Tibial nerve (tissue), 4 donors: ENCODE measurements at regions not wholly inside any gene's neighbourhood (a gene's known extent, or its start where the extent isn't known, plus 50 kb on each side); places are given as distances from the start of the nearest gene placed in this dataset.

ENCODE experiments used
- DNase-seq, 2 donors: peaks; one replicate each; pipeline ENCODE4 v3.0.0-alpha.2; 2019; ENCODE audit warnings: low spot score in 2 of 2
- H3K27ac ChIP-seq, 4 donors: fragments of 200-600 bp; sonication (generic) in 3 of 4; one replicate each; pipeline ENCODE4 v1.5.1; 2017 to 2019; ENCODE audit warnings: mild to moderate bottlenecking in 1 of 4
- H3K27me3 ChIP-seq, 2 donors: fragments of 200-600 bp; sonication (generic) in 1 of 2; one replicate each; pipeline versions ENCODE4 v1.5.1 to v1.6.0; 2017 to 2019
- H3K36me3 ChIP-seq, 3 donors: fragments of 200-600 bp; sonication (generic); one replicate each; pipeline ENCODE4 v1.5.1; 2018 to 2019
- H3K4me1 ChIP-seq, 4 donors: fragments of 200-600 bp; sonication (generic) in 3 of 4; one replicate each; pipeline ENCODE4 v1.5.1; 2017 to 2019
- H3K4me3 ChIP-seq, 4 donors: fragments of 200-600 bp; sonication (generic) in 3 of 4; one replicate each; pipeline ENCODE4 v1.5.1; 2017 to 2019; ENCODE audit warnings: mild to moderate bottlenecking in 1 of 4, moderate library complexity in 1 of 4
- H3K9me3 ChIP-seq, 4 donors: fragments of 200-600 bp; sonication (generic) in 3 of 4; one replicate each; pipeline ENCODE4 v1.5.1; 2017 to 2019
- CTCF ChIP-seq, 5 experiments: fragments of 200-600 bp in 3 of 5; fragments of 450-650 bp in 2 of 5; sonication (generic) in 3 of 5; IDR thresholded peaks; one replicate each; pipeline ENCODE4 v1.5.1; 2016 to 2019; ENCODE audit warnings: antibody characterized with exemption in 5 of 5, mild to moderate bottlenecking in 3 of 5, moderate library complexity in 2 of 5
- EP300 ChIP-seq, 2 donors: sonication (generic); formaldehyde crosslinking; IDR thresholded peaks; one replicate each; pipeline ENCODE4 v1.6.1; 2017; ENCODE audit warnings: antibody characterized with exemption in 2 of 2, mild to moderate bottlenecking in 1 of 2
- POLR2A ChIP-seq, 2 donors: fragments of 450-650 bp; IDR thresholded peaks; one replicate each; pipeline ENCODE4 v1.6.1; 2017; ENCODE audit warnings: antibody characterized with exemption in 2 of 2, mild to moderate bottlenecking in 2 of 2, moderate library complexity in 2 of 2
- WGBS, 2 donors: methylation state at CpG; one replicate each; pipeline ENCODE4 v1.1.5; 2018; 5-methylcytosine and 5-hydroxymethylcytosine counted together

- Histone ChIP-seq H3K27ac (no peak overlapping the region), H3K36me3 (no peaks in the 10 kb centered on the region), H3K27me3 (no peaks in the 10 kb centered on the region), H3K9me3 (no peaks in the 10 kb centered on the region), H3K4me1 (no peaks in the 10 kb centered on the region), H3K4me3 (no peak overlapping the region)
- TF ChIP-seq POLR2A (IDR thresholded peaks at IDR 0.05) (no peak), CTCF (IDR thresholded peaks at IDR 0.05) (no peak), EP300 (IDR thresholded peaks at IDR 0.05) (no peak)
- no peak for DNase-seq
- 78 to 84% methylated on average over 2 of the region's 2 CpGs for WGBS, 2 donors
Observed at GRCh38 chr22:33188326-33188725, 130.1 kb upstream of the SYN3 start.

GRCh38 chr22:33186816-33187215, 128.6 kb upstream of the SYN3 start:
- Histone ChIP-seq H3K9me3 (peaks cover 0 to 15% (median 4%) of the 10 kb centered on the region in 4 donors), H3K4me3 (no peak overlapping the region), H3K4me1 (no peaks in the 10 kb centered on the region), H3K27ac (no peak overlapping the region), H3K36me3 (no peaks in the 10 kb centered on the region), H3K27me3 (no peaks in the 10 kb centered on the region)
- 69 to 86% methylated on average over 2 of the region's 2 CpGs for WGBS, 2 donors
- no peak for TF ChIP-seq CTCF (IDR thresholded peaks at IDR 0.05)
- no peak for TF ChIP-seq POLR2A (IDR thresholded peaks at IDR 0.05)
- no peak for TF ChIP-seq EP300 (IDR thresholded peaks at IDR 0.05)
- DNase-seq = no peak

GRCh38 chr22:33180356-33180755, 122.2 kb upstream of the SYN3 start:
- 66 to 68% methylated on average over 4 of the region's 4 CpGs for WGBS, 2 donors
- DNase-seq = no peak
- H3K4me1 ChIP-seq = no peaks in the 10 kb centered on the region
- H3K4me3 ChIP-seq = no peak overlapping the region
- H3K36me3 ChIP-seq = no peaks in the 10 kb centered on the region
- no peaks in the 10 kb centered on the region for H3K27me3 ChIP-seq
- H3K9me3 ChIP-seq = peaks cover 0 to 24% (median 4%) of the 10 kb centered on the region in 4 donors
- H3K27ac ChIP-seq = no peak overlapping the region
- TF ChIP-seq POLR2A (IDR thresholded peaks at IDR 0.05) (no peak), CTCF (IDR thresholded peaks at IDR 0.05) (no peak), EP300 (IDR thresholded peaks at IDR 0.05) (no peak)

GRCh38 chr22:33167998-33168790, 110.0 kb upstream of the SYN3 start:
- Histone ChIP-seq H3K4me1 (no peaks in the 10 kb centered on the region), H3K36me3 (no peaks in the 10 kb centered on the region), H3K4me3 (no peak overlapping the region), H3K9me3 (peaks cover 0 to 9% (median 0%) of the 10 kb centered on the region in 4 donors), H3K27ac (no peak overlapping the region), H3K27me3 (no peaks in the 10 kb centered on the region)
- no peak for DNase-seq
- TF ChIP-seq CTCF (IDR thresholded peaks at IDR 0.05) (no peak), EP300 (IDR thresholded peaks at IDR 0.05) (no peak)
- 75 to 81% methylated on average over 4 of the region's 4 CpGs for WGBS, 2 donors

- H3K36me3 ChIP-seq = no peaks in the 10 kb centered on the region
- H3K4me1 ChIP-seq = no peaks in the 10 kb centered on the region
- no peak overlapping the region for H3K27ac ChIP-seq
- no peaks in the 10 kb centered on the region for H3K27me3 ChIP-seq
- no peak overlapping the region for H3K4me3 ChIP-seq
- 73 to 75% methylated on average over 7 of the region's 7 CpGs for WGBS, 2 donors
- DNase-seq = no peak
- TF ChIP-seq CTCF (IDR thresholded peaks at IDR 0.05) = no peak
- TF ChIP-seq EP300 (IDR thresholded peaks at IDR 0.05) = no peak
- no peak for TF ChIP-seq POLR2A (IDR thresholded peaks at IDR 0.05)
- peaks cover 0 to 2% (median 0%) of the 10 kb centered on the region in 4 donors for H3K9me3 ChIP-seq
Observed at GRCh38 chr22:33166206-33166605, 108.0 kb upstream of the SYN3 start.
